WTC11 (cell line): ENCODE measurements at regions not wholly inside any gene's neighbourhood (a gene's known extent, or its start where the extent isn't known, plus 50 kb on each side); places are given as distances from the start of the nearest gene placed in this dataset.

Source experiments
- ATAC-seq: fragments of 200-7000 bp; cut with Tn5 transposase; 2 replicates; pipeline ENCODE4 v1.10.0; 2021; ENCODE audit warnings: mild to moderate bottlenecking, moderate library complexity
- CTCF ChIA-PET: fragments of 300-600 bp; sonication (Branson Sonifier 250); formaldehyde crosslinking; loops from one replicate; lab custom pipeline; 2021; ENCODE audit warnings: antibody characterized with exemption; lab: Charles Lee
- POLR2A ChIA-PET: fragments of 350-600 bp; sonication (Branson Sonifier 250); formaldehyde crosslinking; loops from one replicate; lab custom pipeline; 2021; ENCODE audit warnings: antibody characterized with exemption; lab: Charles Lee
- DNase-seq: peaks from one replicate; pipeline ENCODE4 v3.0.0; 2021; ENCODE audit warnings: low spot score
- H3K27ac Mint-ChIP-seq: 2 replicates; pipeline ENCODE4 v1.8.0; 2021; ENCODE audit warnings: mixed read lengths
- H3K27me3 Mint-ChIP-seq: 2 replicates; pipeline ENCODE4 v1.8.0; 2021; ENCODE audit warnings: low read depth, mild to moderate bottlenecking, moderate library complexity, mixed read lengths
- H3K36me3 Mint-ChIP-seq: 2 replicates; pipeline ENCODE4 v1.8.0; 2021; ENCODE audit warnings: mixed read lengths
- H3K4me1 Mint-ChIP-seq: 2 replicates; pipeline ENCODE4 v1.8.0; 2022; ENCODE audit warnings: mixed read lengths
- H3K4me3 Mint-ChIP-seq: 2 replicates; pipeline ENCODE4 v1.8.0; 2021; ENCODE audit warnings: mild to moderate bottlenecking, moderate library complexity, mixed read lengths
- H3K9me3 Mint-ChIP-seq: 2 replicates; pipeline ENCODE4 v1.8.0; 2021; ENCODE audit warnings: mixed read lengths
- CBFB ChIP-seq: sonication (generic); formaldehyde crosslinking; IDR thresholded peaks from 2 replicates; pipeline ENCODE4 v1.8.1; 2022; ENCODE audit warnings: mild to moderate bottlenecking, low read depth, missing genetic modification reagents
- CREB1 ChIP-seq: sonication (generic); formaldehyde crosslinking; IDR thresholded peaks from 2 replicates; pipeline ENCODE4 v1.8.0; 2023; ENCODE audit warnings: mild to moderate bottlenecking, missing genetic modification reagents
- ELF4 ChIP-seq: sonication (generic); formaldehyde crosslinking; IDR thresholded peaks from 2 replicates; pipeline ENCODE4 v1.8.1; 2022; ENCODE audit warnings: low read depth, mild to moderate bottlenecking, moderate library complexity, missing genetic modification reagents
- EMX1 ChIP-seq: fragments of 250-450 bp; sonication (Bioruptor Pico); IDR thresholded peaks from 2 replicates; pipeline ENCODE4 v1.8.0; 2021; ENCODE audit warnings: mild to moderate bottlenecking
- GABPB1 ChIP-seq: sonication (generic); formaldehyde crosslinking; IDR thresholded peaks from 2 replicates; pipeline ENCODE4 v1.8.1; 2023; ENCODE audit warnings: mild to moderate bottlenecking, missing genetic modification reagents
- IRF2 ChIP-seq: sonication (generic); formaldehyde crosslinking; IDR thresholded peaks from 2 replicates; pipeline ENCODE4 v1.8.0; 2022; ENCODE audit warnings: low read depth, missing genetic modification reagents, borderline replicate concordance
- JUN ChIP-seq: sonication (generic); formaldehyde crosslinking; IDR thresholded peaks from 2 replicates; pipeline ENCODE4 v1.8.0; 2023; ENCODE audit warnings: mild to moderate bottlenecking, missing genetic modification reagents
- NR2C2 ChIP-seq: sonication (generic); formaldehyde crosslinking; IDR thresholded peaks from 2 replicates; pipeline ENCODE4 v1.8.0; 2022; ENCODE audit warnings: mild to moderate bottlenecking, missing genetic modification reagents
- OVOL2 ChIP-seq: fragments of 250-450 bp; sonication (Bioruptor Pico); IDR thresholded peaks from 2 replicates; pipeline ENCODE4 v1.9.0; 2021; ENCODE audit warnings: mild to moderate bottlenecking, borderline replicate concordance
- SMAD4 ChIP-seq: sonication (generic); formaldehyde crosslinking; IDR thresholded peaks from 2 replicates; pipeline ENCODE4 v1.8.0; 2022; ENCODE audit warnings: mild to moderate bottlenecking, missing genetic modification reagents
- SP1 ChIP-seq: sonication (generic); formaldehyde crosslinking; conservative IDR thresholded peaks from 2 replicates; pipeline ENCODE4 v1.8.1; 2022; ENCODE audit warnings: missing genetic modification reagents
- TEAD4 ChIP-seq: sonication (generic); formaldehyde crosslinking; IDR thresholded peaks from 2 replicates; pipeline ENCODE4 v1.8.0; 2022; ENCODE audit warnings: mild to moderate bottlenecking, missing genetic modification reagents
- ZNF263 ChIP-seq: sonication (generic); formaldehyde crosslinking; IDR thresholded peaks from 2 replicates; pipeline ENCODE4 v1.8.1; 2022; ENCODE audit warnings: low read depth, mild to moderate bottlenecking, moderate library complexity, missing genetic modification reagents
- TF ChIP-seq, protein P1 (sequence below): sonication (generic); formaldehyde crosslinking; IDR thresholded peaks from 2 replicates; pipeline ENCODE4 v1.8.0; 2022; ENCODE audit warnings: mild to moderate bottlenecking, missing genetic modification reagents
- TF ChIP-seq, protein P2 (sequence below): sonication (generic); formaldehyde crosslinking; IDR thresholded peaks from 2 replicates; pipeline ENCODE4 v1.8.1; 2023; ENCODE audit warnings: mild to moderate bottlenecking, moderate library complexity, missing genetic modification reagents
- TF ChIP-seq, protein P3 (sequence below): fragments of 250-450 bp; sonication (Bioruptor Pico); IDR thresholded peaks from 2 replicates; pipeline ENCODE4 v1.9.0; 2021; ENCODE audit warnings: mild to moderate bottlenecking
- TF ChIP-seq, protein P4 (sequence below): sonication (generic); formaldehyde crosslinking; IDR thresholded peaks from 2 replicates; pipeline ENCODE4 v1.8.1; 2022; ENCODE audit warnings: low read depth, missing genetic modification reagents, borderline replicate concordance
- TF ChIP-seq, protein P5 (sequence below): fragments of 200-600 bp; IDR thresholded peaks from 2 replicates; pipeline ENCODE4 v1.8.0; 2022; ENCODE audit warnings: antibody characterized with exemption
- TF ChIP-seq, protein P6 (sequence below): fragments of 250-450 bp; sonication (Bioruptor Pico); IDR thresholded peaks from 2 replicates; pipeline ENCODE4 v1.9.0; 2021; ENCODE audit warnings: mild to moderate bottlenecking
- TF ChIP-seq, protein P7 (sequence below): sonication (generic); formaldehyde crosslinking; IDR thresholded peaks from 2 replicates; pipeline ENCODE4 v1.8.1; 2022; ENCODE audit warnings: low read depth, mild to moderate bottlenecking, moderate library complexity, missing genetic modification reagents, borderline replicate concordance
- TF ChIP-seq, protein P8 (sequence below): sonication (generic); formaldehyde crosslinking; IDR thresholded peaks from 2 replicates; pipeline ENCODE4 v1.8.1; 2022; ENCODE audit warnings: missing genetic modification reagents, borderline replicate concordance
- TF ChIP-seq, protein P9 (sequence below): fragments of 250-450 bp; sonication (Bioruptor Pico); IDR thresholded peaks from 2 replicates; pipeline ENCODE4 v2.1.2; 2022; ENCODE audit warnings: mild to moderate bottlenecking, moderate library complexity

DNA sequence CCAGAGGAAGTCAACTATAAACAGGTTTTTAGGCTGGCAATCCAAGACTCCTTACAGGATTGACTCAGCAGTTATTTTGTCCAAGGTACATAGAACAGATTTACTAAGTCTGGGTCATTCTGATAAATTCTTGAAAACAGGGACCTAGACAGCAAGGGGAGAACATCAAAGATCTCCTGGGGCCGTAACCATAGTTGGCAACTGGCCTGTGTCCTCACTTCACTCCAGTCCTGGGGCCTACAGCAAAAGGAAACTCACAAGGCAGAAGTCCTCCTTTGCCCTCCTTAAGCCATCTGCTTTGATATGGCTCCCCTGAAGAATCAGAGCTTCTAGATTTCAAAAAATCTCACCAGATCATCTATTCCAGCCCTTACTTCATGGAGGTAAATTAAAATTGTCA lies 207.2 kb upstream of the IGF1 start:
- Mint-ChIP-seq H3K27ac (no peak overlapping the region), H3K36me3 (no peaks in the 10 kb centered on the region), H3K9me3 (no peaks in the 10 kb centered on the region), H3K4me3 (no peak overlapping the region), H3K27me3 (no peaks in the 10 kb centered on the region; the same call in 1 of the 2 replicates), H3K4me1 (peaks cover 26% of the 10 kb centered on the region)
- ATAC-seq, result no peak
- POLR2A ChIA-PET, result no interaction called here
- no peak for DNase-seq
- TF ChIP-seq SMAD4 (no peak), ZNF263 (CRISPR knock-in tag) (no peak), TEAD4 (CRISPR knock-in tag) (no peak), NR2C2 (CRISPR knock-in tag) (no peak), GABPB1 (CRISPR knock-in tag) (no peak), OVOL2 (CRISPR knock-in tag) (no peak), SP1 (CRISPR knock-in tag) (no peak), EMX1 (no peak), CBFB (CRISPR knock-in tag) (no peak), CREB1 (CRISPR knock-in tag) (no peak)
- TF ChIP-seq, protein P1, sequence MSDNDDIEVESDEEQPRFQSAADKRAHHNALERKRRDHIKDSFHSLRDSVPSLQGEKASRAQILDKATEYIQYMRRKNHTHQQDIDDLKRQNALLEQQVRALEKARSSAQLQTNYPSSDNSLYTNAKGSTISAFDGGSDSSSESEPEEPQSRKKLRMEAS (CRISPR knock-in tag), result no peak
- TF ChIP-seq, protein P2, sequence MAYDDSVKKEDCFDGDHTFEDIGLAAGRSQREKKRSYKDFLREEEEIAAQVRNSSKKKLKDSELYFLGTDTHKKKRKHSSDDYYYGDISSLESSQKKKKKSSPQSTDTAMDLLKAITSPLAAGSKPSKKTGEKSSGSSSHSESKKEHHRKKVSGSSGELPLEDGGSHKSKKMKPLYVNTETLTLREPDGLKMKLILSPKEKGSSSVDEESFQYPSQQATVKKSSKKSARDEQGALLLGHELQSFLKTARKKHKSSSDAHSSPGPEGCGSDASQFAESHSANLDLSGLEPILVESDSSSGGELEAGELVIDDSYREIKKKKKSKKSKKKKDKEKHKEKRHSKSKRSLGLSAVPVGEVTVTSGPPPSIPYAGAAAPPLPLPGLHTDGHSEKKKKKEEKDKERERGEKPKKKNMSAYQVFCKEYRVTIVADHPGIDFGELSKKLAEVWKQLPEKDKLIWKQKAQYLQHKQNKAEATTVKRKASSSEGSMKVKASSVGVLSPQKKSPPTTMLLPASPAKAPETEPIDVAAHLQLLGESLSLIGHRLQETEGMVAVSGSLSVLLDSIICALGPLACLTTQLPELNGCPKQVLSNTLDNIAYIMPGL (CRISPR knock-in tag), result no peak
- TF ChIP-seq, protein P3, sequence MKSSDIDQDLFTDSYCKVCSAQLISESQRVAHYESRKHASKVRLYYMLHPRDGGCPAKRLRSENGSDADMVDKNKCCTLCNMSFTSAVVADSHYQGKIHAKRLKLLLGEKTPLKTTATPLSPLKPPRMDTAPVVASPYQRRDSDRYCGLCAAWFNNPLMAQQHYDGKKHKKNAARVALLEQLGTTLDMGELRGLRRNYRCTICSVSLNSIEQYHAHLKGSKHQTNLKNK (CRISPR knock-in tag), result no peak
- TF ChIP-seq, protein P4, sequence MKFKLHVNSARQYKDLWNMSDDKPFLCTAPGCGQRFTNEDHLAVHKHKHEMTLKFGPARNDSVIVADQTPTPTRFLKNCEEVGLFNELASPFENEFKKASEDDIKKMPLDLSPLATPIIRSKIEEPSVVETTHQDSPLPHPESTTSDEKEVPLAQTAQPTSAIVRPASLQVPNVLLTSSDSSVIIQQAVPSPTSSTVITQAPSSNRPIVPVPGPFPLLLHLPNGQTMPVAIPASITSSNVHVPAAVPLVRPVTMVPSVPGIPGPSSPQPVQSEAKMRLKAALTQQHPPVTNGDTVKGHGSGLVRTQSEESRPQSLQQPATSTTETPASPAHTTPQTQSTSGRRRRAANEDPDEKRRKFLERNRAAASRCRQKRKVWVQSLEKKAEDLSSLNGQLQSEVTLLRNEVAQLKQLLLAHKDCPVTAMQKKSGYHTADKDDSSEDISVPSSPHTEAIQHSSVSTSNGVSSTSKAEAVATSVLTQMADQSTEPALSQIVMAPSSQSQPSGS, result no peak
- TF ChIP-seq, protein P5, sequence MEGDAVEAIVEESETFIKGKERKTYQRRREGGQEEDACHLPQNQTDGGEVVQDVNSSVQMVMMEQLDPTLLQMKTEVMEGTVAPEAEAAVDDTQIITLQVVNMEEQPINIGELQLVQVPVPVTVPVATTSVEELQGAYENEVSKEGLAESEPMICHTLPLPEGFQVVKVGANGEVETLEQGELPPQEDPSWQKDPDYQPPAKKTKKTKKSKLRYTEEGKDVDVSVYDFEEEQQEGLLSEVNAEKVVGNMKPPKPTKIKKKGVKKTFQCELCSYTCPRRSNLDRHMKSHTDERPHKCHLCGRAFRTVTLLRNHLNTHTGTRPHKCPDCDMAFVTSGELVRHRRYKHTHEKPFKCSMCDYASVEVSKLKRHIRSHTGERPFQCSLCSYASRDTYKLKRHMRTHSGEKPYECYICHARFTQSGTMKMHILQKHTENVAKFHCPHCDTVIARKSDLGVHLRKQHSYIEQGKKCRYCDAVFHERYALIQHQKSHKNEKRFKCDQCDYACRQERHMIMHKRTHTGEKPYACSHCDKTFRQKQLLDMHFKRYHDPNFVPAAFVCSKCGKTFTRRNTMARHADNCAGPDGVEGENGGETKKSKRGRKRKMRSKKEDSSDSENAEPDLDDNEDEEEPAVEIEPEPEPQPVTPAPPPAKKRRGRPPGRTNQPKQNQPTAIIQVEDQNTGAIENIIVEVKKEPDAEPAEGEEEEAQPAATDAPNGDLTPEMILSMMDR, result no peak
- TF ChIP-seq, protein P6, sequence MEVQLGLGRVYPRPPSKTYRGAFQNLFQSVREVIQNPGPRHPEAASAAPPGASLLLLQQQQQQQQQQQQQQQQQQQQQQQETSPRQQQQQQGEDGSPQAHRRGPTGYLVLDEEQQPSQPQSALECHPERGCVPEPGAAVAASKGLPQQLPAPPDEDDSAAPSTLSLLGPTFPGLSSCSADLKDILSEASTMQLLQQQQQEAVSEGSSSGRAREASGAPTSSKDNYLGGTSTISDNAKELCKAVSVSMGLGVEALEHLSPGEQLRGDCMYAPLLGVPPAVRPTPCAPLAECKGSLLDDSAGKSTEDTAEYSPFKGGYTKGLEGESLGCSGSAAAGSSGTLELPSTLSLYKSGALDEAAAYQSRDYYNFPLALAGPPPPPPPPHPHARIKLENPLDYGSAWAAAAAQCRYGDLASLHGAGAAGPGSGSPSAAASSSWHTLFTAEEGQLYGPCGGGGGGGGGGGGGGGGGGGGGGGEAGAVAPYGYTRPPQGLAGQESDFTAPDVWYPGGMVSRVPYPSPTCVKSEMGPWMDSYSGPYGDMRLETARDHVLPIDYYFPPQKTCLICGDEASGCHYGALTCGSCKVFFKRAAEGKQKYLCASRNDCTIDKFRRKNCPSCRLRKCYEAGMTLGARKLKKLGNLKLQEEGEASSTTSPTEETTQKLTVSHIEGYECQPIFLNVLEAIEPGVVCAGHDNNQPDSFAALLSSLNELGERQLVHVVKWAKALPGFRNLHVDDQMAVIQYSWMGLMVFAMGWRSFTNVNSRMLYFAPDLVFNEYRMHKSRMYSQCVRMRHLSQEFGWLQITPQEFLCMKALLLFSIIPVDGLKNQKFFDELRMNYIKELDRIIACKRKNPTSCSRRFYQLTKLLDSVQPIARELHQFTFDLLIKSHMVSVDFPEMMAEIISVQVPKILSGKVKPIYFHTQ (CRISPR knock-in tag), result no peak
- TF ChIP-seq, protein P7, sequence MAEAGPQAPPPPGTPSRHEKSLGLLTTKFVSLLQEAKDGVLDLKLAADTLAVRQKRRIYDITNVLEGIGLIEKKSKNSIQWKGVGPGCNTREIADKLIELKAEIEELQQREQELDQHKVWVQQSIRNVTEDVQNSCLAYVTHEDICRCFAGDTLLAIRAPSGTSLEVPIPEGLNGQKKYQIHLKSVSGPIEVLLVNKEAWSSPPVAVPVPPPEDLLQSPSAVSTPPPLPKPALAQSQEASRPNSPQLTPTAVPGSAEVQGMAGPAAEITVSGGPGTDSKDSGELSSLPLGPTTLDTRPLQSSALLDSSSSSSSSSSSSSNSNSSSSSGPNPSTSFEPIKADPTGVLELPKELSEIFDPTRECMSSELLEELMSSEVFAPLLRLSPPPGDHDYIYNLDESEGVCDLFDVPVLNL (CRISPR knock-in tag), result no peak
- CTCF ChIA-PET, result no interaction called here

DNA sequence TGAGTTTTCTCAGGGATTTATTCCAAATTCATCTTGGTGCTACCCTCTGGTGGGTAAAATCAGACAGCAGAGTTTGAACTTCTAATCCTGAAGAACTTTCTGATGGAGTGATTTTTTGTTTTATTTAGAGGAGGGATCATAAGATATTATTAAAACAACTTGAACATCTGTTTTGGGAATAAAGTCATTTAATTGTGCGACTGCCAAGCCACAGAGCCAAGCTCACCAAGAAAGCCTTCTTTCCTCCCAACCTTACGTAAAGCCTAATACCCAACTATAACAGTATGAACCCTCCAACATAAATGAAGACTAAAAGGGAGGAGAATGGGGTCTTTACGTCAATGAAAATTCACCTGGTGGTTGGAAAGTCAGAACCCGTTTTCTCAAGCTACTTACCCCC lies 205.5 kb upstream of the IGF1 start:
- ATAC-seq, result no peak
- DNase-seq, result no peak
- Mint-ChIP-seq H3K27ac (no peak overlapping the region), H3K36me3 (no peaks in the 10 kb centered on the region), H3K4me1 (peaks cover 14% of the 10 kb centered on the region), H3K4me3 (no peak overlapping the region), H3K9me3 (no peaks in the 10 kb centered on the region), H3K27me3 (no peaks in the 10 kb centered on the region; the same call in 1 of the 2 replicates)
- ChIA-PET CTCF (no interaction called here), POLR2A (no interaction called here)
- TF ChIP-seq, protein P8, sequence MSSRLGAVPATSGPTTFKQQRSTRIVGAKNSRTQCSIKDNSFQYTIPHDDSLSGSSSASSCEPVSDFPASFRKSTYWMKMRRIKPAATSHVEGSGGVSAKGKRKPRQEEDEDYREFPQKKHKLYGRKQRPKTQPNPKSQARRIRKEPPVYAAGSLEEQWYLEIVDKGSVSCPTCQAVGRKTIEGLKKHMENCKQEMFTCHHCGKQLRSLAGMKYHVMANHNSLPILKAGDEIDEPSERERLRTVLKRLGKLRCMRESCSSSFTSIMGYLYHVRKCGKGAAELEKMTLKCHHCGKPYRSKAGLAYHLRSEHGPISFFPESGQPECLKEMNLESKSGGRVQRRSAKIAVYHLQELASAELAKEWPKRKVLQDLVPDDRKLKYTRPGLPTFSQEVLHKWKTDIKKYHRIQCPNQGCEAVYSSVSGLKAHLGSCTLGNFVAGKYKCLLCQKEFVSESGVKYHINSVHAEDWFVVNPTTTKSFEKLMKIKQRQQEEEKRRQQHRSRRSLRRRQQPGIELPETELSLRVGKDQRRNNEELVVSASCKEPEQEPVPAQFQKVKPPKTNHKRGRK, result no peak
- no peak for TF ChIP-seq ELF4 (CRISPR knock-in tag)
- TF ChIP-seq CBFB (CRISPR knock-in tag), result no peak
- TF ChIP-seq, protein P9, sequence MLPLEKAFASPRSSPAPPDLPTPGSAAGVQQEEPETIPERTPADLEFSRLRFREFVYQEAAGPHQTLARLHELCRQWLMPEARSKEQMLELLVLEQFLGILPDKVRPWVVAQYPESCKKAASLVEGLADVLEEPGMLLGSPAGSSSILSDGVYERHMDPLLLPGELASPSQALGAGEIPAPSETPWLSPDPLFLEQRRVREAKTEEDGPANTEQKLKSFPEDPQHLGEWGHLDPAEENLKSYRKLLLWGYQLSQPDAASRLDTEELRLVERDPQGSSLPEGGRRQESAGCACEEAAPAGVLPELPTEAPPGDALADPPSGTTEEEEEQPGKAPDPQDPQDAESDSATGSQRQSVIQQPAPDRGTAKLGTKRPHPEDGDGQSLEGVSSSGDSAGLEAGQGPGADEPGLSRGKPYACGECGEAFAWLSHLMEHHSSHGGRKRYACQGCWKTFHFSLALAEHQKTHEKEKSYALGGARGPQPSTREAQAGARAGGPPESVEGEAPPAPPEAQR (CRISPR knock-in tag), result no peak
- TF ChIP-seq IRF2, result no peak
- TF ChIP-seq JUN (CRISPR knock-in tag), result no peak
